ENCODE measurements at regions not wholly inside any gene's neighbourhood (a gene's known extent, or its start where the extent isn't known, plus 50 kb on each side); places are given as distances from the start of the nearest gene placed in this dataset.
"Not testable (repeated sequence)": the region's sequence is repeated elsewhere in the genome, so short reads cannot be mapped to it uniquely, and the experiment has no call there.

- no peak for DNase-seq (ENCODE audit: low read depth)
Measured at GRCh38 chr13:86425170-86425815, 626.1 kb upstream of the SLITRK6 start.

DNA sequence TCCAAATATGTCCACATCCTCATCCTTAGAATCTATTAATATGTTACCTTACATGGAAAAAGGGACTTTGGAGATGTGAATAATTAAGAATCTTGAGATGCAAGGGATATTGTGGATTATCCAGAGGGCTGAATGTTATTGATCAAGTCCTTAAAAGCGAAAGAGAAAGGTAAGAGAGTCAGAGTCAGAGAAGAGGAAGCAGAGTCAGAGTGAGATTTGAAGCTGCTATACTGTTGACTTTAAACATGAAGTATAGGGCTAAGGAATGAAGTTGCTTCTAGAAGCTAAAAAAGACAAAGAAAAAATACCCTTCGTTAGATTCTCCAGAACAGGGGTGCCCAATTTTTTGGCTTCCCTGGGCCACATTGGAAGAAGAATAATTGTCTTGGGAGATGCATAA lies 627.2 kb upstream of the SLITRK6 start:
- DNase-seq (ENCODE audit: low read depth) = no peak

GRCh38 chr13:86429756-86430155 lies 630.5 kb upstream of the SLITRK6 start:
- DNase-seq (ENCODE audit: low read depth) = no peak

DNA sequence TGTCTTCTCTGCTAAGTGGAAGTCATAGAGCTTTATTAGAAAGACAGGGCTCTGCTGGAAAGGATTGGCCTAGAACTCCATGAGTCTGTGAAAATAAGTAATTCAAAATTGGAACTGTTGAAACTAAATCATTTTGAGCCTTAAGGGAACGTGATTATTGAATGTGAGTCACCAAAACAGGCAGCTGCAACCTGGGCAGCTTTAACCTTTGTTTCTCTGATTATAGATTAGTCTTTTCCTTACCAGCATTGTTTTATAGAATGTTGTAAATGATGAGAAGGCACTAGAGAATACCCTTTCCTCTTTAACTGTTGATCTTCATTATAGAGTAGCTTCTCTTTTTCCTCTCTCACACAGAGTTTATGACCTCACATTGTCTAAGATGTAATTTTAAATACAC lies 638.8 kb upstream of the SLITRK6 start:
- DNase-seq (ENCODE audit: low read depth) = no peak

GRCh38 chr13:86445206-86445605 lies 646.0 kb upstream of the SLITRK6 start:
- DNase-seq (ENCODE audit: low read depth) = no peak

DNA sequence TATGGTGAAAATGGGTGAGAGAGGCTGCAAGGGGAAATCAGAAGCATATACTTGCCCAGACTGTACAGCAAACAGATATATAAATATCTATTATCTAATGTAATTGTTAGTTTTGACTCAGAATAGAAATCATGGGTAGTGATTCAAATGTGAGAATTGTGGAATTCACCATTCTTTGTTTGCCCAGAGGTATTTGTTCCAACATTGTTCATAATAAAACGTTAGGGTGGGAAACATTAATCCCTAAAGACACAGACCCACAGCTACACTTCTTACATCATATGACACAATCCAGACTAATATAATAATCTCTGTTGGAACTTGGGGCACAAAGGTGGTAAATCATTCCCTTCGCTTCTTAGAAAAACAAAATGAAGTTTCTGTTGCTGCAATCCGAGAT lies 646.5 kb upstream of the SLITRK6 start:
- DNase-seq (ENCODE audit: low read depth) = no peak

GRCh38 chr13:86446311-86446710 lies 647.1 kb upstream of the SLITRK6 start:
- DNase-seq (ENCODE audit: low read depth) = no peak

- no peak for DNase-seq (ENCODE audit: low read depth)
Measured at GRCh38 chr13:86447479-86447878, 648.3 kb upstream of the SLITRK6 start.

- DNase-seq (ENCODE audit: low read depth) = no peak
Measured at GRCh38 chr13:86462011-86462410, 662.8 kb upstream of the SLITRK6 start.

GRCh38 chr13:86464193-86464592 lies 665.0 kb upstream of the SLITRK6 start:
- no peak for DNase-seq (ENCODE audit: low read depth)

- no peak for DNase-seq (ENCODE audit: low read depth)
Measured at GRCh38 chr13:86474971-86475370, 675.8 kb upstream of the SLITRK6 start.

GRCh38 chr13:86476656-86477055 lies 677.4 kb upstream of the SLITRK6 start:
- peak; percentile 15 for DNase-seq (ENCODE audit: low read depth)

DNA sequence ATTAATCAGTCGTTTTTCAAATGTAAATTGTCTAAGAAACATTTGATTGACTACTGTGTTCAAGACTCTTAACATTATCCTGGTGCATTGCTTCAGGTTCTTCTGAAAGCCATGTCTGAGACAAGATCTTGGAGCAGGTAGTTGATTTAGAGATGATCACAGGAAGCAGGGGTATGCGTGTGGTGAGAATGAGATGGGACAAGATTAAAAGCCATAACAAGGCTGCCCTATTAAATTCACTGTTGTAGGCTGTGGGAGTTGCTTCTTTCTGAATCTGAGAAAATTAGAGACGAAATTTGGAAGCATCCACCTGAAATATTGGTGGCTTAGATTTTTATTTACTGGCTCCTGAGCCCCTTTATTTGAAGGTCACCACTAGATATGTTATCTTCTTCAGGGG lies 687.4 kb upstream of the SLITRK6 start:
- no peak for DNase-seq (ENCODE audit: low read depth)

GRCh38 chr13:86491121-86491520 lies 691.9 kb upstream of the SLITRK6 start:
- no peak for DNase-seq (ENCODE audit: low read depth)

DNA sequence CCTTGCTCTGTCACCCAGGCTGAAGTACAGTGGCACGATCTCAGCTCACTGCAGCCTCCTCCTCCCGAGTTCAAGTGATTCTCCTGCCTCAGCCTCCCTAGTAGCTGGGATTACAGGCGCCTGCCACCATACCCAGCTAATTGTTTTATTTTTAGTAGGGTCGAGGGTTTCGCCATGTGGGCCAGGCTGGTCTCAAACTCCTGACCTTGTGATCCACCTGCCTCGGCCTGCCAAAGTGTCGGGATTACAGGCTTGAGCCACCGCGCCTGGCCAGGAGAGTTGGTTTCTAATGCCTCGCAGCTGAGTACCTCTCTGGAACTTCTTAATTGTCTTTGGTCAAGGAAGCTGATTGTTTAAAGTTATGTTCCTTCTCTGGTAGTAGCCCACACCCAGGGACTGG lies 702.7 kb upstream of the SLITRK6 start:
- not testable (repeated sequence) for DNase-seq (ENCODE audit: low read depth)

- no peak for DNase-seq (ENCODE audit: low read depth)
Measured at GRCh38 chr13:86510792-86511191, 711.6 kb upstream of the SLITRK6 start.

DNA sequence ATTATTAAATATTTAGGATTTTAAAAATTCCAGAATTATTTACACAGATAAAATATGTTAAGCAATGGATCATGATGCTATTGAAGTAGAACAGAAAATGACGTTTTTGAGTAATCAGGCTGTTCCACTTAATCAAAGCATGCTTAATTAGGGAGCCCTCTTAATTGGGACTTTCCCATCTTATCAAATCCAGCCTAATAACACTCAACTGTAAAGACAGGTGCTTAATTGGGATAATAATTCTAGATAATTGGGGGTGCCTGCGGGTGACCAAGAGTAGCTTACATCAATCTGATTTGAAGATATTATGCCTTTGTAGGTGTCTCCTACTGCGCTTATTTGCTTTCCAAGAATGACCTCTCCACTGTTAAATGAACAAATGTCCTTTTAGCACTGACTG lies 742.2 kb upstream of the SLITRK6 start:
- DNase-seq (ENCODE audit: low read depth) = no peak

DNA sequence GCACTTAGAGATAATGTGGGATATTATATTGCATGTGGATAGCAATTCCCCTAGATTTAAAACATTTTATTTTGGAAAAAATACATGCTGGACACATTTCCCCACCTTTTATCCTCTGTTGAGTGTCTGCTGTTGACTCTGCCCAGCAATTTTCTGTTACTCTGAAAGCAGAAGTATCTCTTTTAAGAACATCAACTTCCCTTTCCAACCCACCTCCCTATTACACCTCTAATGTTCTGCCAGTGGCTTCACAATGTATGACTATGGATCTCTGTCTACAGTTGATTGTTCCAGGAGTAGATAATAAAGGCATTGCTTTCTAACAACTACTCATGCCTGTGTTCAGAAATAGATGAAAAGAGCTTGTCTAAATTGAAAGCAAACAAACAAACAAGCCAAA lies 754.8 kb upstream of the SLITRK6 start:
- DNase-seq (ENCODE audit: low read depth) = no peak

- DNase-seq (ENCODE audit: low read depth) = no peak
Measured at GRCh38 chr13:86559901-86560300, 760.7 kb upstream of the SLITRK6 start.

- no peak for DNase-seq (ENCODE audit: low read depth)
Measured at GRCh38 chr13:86562866-86563265, 763.6 kb upstream of the SLITRK6 start.

DNA sequence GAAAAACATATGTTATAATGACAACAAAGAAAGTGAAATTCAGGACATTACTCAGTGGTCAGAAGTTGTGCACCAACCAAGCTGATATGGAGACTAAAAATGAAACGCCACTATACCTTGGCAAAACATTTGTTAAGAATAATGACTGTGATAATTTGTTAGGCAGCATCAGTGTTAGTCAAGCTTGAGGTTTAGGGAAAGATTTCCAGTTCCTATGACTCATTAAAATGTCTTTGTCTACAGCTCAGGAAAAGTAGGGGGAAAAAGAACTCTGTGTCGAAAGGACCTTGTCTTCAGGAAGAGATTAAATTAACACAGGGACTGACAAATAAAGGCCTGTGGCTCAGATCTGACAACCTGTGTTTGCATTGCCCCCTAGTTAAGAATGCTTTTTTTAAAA lies 764.1 kb upstream of the SLITRK6 start:
- DNase-seq (ENCODE audit: low read depth) = no peak

DNA sequence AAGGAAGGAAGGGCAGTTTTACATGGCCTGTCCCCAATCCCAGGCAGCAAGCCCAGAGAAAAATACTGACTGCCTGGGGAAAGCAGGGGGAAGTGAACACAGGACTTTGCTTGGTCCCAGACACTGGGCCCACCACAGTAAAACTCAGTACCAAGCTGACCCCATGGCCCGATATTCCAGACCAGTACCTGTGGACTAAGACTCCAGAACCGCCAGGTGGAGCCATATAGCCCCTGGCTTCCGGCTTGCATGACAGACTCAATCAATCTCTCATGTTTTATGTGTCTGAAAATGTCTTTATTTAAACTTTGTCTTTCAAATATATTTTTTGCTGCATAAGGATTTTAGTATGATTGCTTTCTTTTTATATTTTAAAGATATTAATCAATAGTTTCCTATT lies 767.9 kb upstream of the SLITRK6 start:
- DNase-seq (ENCODE audit: low read depth) = no peak

- DNase-seq (ENCODE audit: low read depth) = no peak
Measured at GRCh38 chr13:86569119-86569518, 769.9 kb upstream of the SLITRK6 start.

DNA sequence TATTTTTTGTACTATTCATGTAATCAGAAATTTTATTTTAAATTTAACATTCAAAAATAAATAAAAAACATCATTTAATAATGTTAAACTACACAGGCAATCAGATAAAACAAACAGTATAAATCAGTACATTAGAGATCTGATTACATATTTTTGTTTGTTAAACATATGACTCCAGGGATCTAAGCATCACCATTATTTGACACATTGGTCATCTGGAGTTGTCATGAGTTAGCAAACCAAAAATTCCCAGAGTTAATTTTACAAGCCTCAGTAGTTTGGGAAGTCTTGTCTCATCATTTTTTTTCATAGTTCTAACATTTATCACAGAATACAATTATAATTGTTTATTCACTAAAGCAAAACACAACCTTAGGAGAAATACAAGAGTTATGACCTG lies 770.8 kb upstream of the SLITRK6 start:
- no peak for DNase-seq (ENCODE audit: low read depth)

- DNase-seq (ENCODE audit: low read depth) = peak; percentile 11
Measured at GRCh38 chr13:86572115-86572514, 772.9 kb upstream of the SLITRK6 start.

Data from CMK (cell line).